ENCODE measurements at regions not wholly inside any gene's neighbourhood (a gene's known extent, or its start where the extent isn't known, plus 50 kb on each side); places are given as distances from the start of the nearest gene placed in this dataset.

- Histone ChIP-seq H3K36me3 (no peaks in the 10 kb centered on the region), H3K27ac (no peak overlapping the region), H3K4me3 (no peak overlapping the region), H3K4me1 (no peaks in the 10 kb centered on the region), H3K27me3 (no peaks in the 10 kb centered on the region), H3K9me3 (no peaks in the 10 kb centered on the region)
- ATAC-seq (no peak), DNase-seq (no peak)
- WGBS (ENCODE audit: insufficient coverage, low coverage, low lambda C conversion rate, missing lambda C conversion rate): 48% methylated on average over 5 of the region's 5 CpGs
- intact Hi-C loops (cut with DNase I): no loop called here
- TF ChIP-seq CTCF (IDR thresholded peaks at IDR 0.05) (no peak), POLR2A (IDR thresholded peaks at IDR 0.05) (no peak)
Measured at GRCh38 chr10:128741680-128742079, 615.5 kb upstream of the MKI67 start.

- Histone ChIP-seq H3K4me1 (no peaks in the 10 kb centered on the region), H3K9me3 (no peaks in the 10 kb centered on the region), H3K27me3 (no peaks in the 10 kb centered on the region), H3K36me3 (no peaks in the 10 kb centered on the region), H3K27ac (no peak overlapping the region), H3K4me3 (no peak overlapping the region)
- ATAC-seq (no peak), DNase-seq (no peak)
- 75% methylated on average over 1 of the region's 1 CpG for WGBS (ENCODE audit: insufficient coverage, low coverage, low lambda C conversion rate, missing lambda C conversion rate)
- intact Hi-C loops (cut with DNase I): no loop called here
- no peak for TF ChIP-seq CTCF (IDR thresholded peaks at IDR 0.05)
- TF ChIP-seq POLR2A (IDR thresholded peaks at IDR 0.05): no peak
Measured at GRCh38 chr10:128744092-128744491, 617.9 kb upstream of the MKI67 start.

GRCh38 chr10:128744811-128745305 lies 618.6 kb upstream of the MKI67 start:
- no peak overlapping the region for H3K4me3 ChIP-seq
- no peaks in the 10 kb centered on the region for H3K27me3 ChIP-seq
- ATAC-seq: no peak
- no peak overlapping the region for H3K27ac ChIP-seq
- H3K36me3 ChIP-seq: no peaks in the 10 kb centered on the region
- DNase-seq: no peak
- 88% methylated on average over 1 of the region's 1 CpG for WGBS (ENCODE audit: insufficient coverage, low coverage, low lambda C conversion rate, missing lambda C conversion rate)
- no peak for TF ChIP-seq CTCF (IDR thresholded peaks at IDR 0.05)
- TF ChIP-seq POLR2A (IDR thresholded peaks at IDR 0.05): no peak
- intact Hi-C loops (cut with DNase I): no loop called here
- no peaks in the 10 kb centered on the region for H3K9me3 ChIP-seq
- H3K4me1 ChIP-seq: no peaks in the 10 kb centered on the region

- H3K4me1 ChIP-seq: no peaks in the 10 kb centered on the region
- intact Hi-C loops (cut with DNase I): no loop called here
- no peak for ATAC-seq
- H3K27ac ChIP-seq: no peak overlapping the region
- 47% methylated on average over 20 of the region's 22 CpGs for WGBS (ENCODE audit: insufficient coverage, low coverage, low lambda C conversion rate, missing lambda C conversion rate)
- no peaks in the 10 kb centered on the region for H3K36me3 ChIP-seq
- DNase-seq: no peak
- no peak overlapping the region for H3K4me3 ChIP-seq
- H3K9me3 ChIP-seq: no peaks in the 10 kb centered on the region
- no peaks in the 10 kb centered on the region for H3K27me3 ChIP-seq
- TF ChIP-seq CTCF (IDR thresholded peaks at IDR 0.05) (no peak), POLR2A (IDR thresholded peaks at IDR 0.05) (no peak)
Measured at GRCh38 chr10:128747582-128748346, 621.5 kb upstream of the MKI67 start.
